ENCODE measurements at regions not wholly inside any gene's neighbourhood (a gene's known extent, or its start where the extent isn't known, plus 50 kb on each side); places are given as distances from the start of the nearest gene placed in this dataset.
"Not testable (repeated sequence)": the region's sequence is repeated elsewhere in the genome, so short reads cannot be mapped to it uniquely, and the experiment has no call there.

DNA sequence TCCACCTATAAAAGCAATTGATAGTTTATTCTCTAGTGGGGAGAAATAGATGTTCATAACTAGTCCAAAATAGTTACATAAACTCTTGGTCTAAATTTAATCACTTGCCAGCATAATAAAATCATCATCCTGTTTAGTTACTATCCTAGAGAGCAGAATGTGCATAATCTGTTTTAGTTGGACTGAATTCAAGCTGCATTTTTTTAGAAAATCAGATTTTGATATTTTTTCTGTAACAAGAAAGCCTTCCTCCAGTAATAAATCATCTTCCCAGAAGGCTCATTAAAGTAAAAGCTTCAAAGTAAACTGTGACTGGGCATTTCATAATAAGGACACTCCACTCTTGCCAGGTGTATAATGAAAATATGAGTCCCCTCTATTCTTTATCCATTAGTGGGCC is 453.1 kb downstream of the TRAM1L1 start:
- Histone ChIP-seq H3K4me1 (no peaks in the 10 kb centered on the region), H3K36me3 (ENCODE audit: low read depth, missing control alignments) (no peaks in the 10 kb centered on the region), H3K27me3 (no peaks in the 10 kb centered on the region), H3K27ac (no peak overlapping the region), H3K9me3 (no peaks in the 10 kb centered on the region), H3K4me3 (no peak overlapping the region)
- intact Hi-C loops (cut with DNase I; ENCODE audit: low total_unique reads) = no loop called here
- no peak for DNase-seq
- TF ChIP-seq, protein P1, sequence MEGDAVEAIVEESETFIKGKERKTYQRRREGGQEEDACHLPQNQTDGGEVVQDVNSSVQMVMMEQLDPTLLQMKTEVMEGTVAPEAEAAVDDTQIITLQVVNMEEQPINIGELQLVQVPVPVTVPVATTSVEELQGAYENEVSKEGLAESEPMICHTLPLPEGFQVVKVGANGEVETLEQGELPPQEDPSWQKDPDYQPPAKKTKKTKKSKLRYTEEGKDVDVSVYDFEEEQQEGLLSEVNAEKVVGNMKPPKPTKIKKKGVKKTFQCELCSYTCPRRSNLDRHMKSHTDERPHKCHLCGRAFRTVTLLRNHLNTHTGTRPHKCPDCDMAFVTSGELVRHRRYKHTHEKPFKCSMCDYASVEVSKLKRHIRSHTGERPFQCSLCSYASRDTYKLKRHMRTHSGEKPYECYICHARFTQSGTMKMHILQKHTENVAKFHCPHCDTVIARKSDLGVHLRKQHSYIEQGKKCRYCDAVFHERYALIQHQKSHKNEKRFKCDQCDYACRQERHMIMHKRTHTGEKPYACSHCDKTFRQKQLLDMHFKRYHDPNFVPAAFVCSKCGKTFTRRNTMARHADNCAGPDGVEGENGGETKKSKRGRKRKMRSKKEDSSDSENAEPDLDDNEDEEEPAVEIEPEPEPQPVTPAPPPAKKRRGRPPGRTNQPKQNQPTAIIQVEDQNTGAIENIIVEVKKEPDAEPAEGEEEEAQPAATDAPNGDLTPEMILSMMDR (IDR thresholded peaks at IDR 0.05) = no peak
- no peak for TF ChIP-seq POLR2A (IDR thresholded peaks at IDR 0.05)

DNA sequence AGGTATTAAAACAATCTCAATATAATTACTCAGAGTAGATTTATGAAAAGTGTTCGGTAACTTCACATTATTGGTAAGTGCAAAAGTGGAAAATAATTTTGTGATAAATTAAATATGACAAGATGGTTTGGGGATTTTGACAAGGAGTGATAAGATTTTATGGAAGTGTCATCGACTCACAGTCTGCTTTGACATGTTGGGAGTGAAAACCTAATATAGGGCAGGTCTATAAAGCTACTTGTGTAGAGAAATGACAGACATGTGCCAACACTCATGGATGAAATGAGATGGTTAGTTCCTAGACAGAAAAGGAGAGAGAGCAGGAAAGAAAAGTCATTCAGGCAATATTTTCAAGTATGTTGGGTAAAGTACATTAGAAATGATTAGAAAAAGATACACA is 456.8 kb downstream of the TRAM1L1 start:
- no peaks in the 10 kb centered on the region for H3K36me3 ChIP-seq (ENCODE audit: low read depth, missing control alignments)
- no peaks in the 10 kb centered on the region for H3K27me3 ChIP-seq
- H3K4me1 ChIP-seq = no peaks in the 10 kb centered on the region
- H3K9me3 ChIP-seq = no peaks in the 10 kb centered on the region
- H3K27ac ChIP-seq = no peak overlapping the region
- no peak overlapping the region for H3K4me3 ChIP-seq
- intact Hi-C loops (cut with DNase I; ENCODE audit: low total_unique reads) = no loop called here
- no peak for DNase-seq
- WGBS, 2 donors = 71 to 84% methylated on average over 2 of the region's 2 CpGs
- TF ChIP-seq, protein P1 (IDR thresholded peaks at IDR 0.05) = no peak
- no peak for TF ChIP-seq POLR2A (IDR thresholded peaks at IDR 0.05)

DNA sequence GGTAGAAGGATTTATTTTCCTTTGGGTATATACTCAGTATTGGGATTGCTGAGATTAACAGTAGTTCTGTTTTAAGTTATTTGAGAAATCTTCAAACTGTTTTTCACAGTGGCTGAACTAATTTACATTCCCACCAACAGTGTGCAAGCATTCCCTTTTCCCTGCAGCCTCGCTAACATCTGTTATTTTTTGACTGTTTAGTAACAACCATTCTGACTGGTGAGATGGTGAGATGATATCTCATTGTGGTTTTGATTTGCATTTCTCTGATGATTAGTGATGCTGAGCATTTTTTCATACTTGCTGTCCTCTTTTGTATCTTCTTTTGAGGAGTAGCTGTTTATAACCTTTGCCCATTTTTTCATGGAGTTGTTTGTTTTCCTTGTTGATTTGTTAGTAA is 457.8 kb downstream of the TRAM1L1 start:
- intact Hi-C loops (cut with DNase I; ENCODE audit: low total_unique reads) = no loop called here
- WGBS, 2 donors = 52 to 75% methylated on average over 1 of the region's 1 CpG
- no peak for TF ChIP-seq POLR2A (IDR thresholded peaks at IDR 0.05)
- no peak overlapping the region for H3K27ac ChIP-seq
- H3K4me3 ChIP-seq = no peak overlapping the region
- H3K4me1 ChIP-seq = no peaks in the 10 kb centered on the region
- DNase-seq = no peak
- no peaks in the 10 kb centered on the region for H3K9me3 ChIP-seq
- H3K36me3 ChIP-seq (ENCODE audit: low read depth, missing control alignments) = no peaks in the 10 kb centered on the region
- no peaks in the 10 kb centered on the region for H3K27me3 ChIP-seq

DNA sequence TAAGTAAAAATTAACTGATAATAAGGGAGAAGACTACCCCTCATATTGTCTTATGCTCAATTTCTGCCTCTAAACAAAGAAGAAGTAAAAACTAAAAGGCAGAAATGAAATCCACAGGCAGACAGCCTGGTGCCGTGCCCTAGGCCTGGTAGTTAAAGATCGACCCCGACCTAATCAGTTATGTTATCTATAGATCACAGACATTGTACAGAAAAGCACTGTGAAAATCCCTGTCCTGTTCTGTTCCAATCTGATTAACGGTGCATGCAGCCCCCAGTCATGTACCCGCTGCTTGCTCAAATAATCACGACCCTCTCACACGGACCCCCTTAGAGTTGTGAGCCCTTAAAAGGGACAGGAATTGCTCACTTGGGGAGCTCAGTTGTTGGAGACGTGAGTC is 465.9 kb downstream of the TRAM1L1 start:
- DNase-seq; H3K4me1 ChIP-seq; H3K27me3 ChIP-seq; H3K9me3 ChIP-seq; H3K36me3 ChIP-seq (ENCODE audit: low read depth, missing control alignments); H3K4me3 ChIP-seq; intact Hi-C loops (cut with DNase I; ENCODE audit: low total_unique reads); H3K27ac ChIP-seq: not testable (repeated sequence)
- 49 to 61% methylated on average over 8 of the region's 8 CpGs for WGBS, 2 donors

DNA sequence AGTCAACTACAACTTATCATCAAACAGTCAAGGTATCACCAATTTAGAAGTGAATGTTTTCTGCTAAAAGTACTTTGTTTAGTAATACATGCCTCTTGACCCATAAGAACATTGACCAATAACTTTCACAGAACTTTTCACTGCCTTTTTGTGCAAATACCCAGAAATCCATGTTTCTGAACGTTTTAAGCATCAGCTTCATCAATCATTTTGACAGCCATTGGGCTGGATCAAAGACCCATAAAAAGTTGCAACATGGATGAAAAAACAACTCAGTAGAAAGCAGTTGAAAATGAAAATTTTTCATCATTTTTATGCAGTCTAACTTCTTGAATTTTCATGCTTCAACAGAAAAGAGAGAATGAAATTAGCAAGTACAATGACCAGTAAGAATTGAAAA is 466.7 kb downstream of the TRAM1L1 start:
- intact Hi-C loops (cut with DNase I; ENCODE audit: low total_unique reads) = no loop called here
- no peaks in the 10 kb centered on the region for H3K9me3 ChIP-seq
- H3K4me3 ChIP-seq = no peak overlapping the region
- no peak for DNase-seq
- 26 to 46% methylated on average over 1 of the region's 1 CpG for WGBS, 2 donors
- no peak overlapping the region for H3K27ac ChIP-seq
- H3K36me3 ChIP-seq (ENCODE audit: low read depth, missing control alignments) = no peaks in the 10 kb centered on the region
- no peaks in the 10 kb centered on the region for H3K4me1 ChIP-seq
- H3K27me3 ChIP-seq = no peaks in the 10 kb centered on the region
- no peak for TF ChIP-seq POLR2A (IDR thresholded peaks at IDR 0.05)
- TF ChIP-seq, protein P1 (IDR thresholded peaks at IDR 0.05) = no peak

DNA sequence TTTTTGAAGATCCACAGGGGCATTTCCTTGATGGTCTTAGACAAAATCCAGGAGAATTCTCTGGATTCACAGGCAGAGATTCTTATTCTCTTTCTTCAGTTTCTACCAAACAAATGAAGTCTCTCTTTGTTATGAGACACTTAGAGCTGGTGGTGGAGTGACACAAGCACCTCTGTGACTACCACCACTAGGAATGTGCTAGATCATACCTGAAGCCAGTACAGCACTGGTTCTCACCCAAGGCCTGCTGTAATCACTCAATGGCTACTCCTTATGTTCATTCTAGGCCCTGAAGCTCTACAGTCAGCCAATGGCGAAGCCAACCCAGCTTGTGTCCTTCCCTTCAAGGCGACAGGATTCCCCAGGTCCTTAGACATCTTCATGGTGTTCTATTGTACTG is 482.3 kb downstream of the TRAM1L1 start:
- Histone ChIP-seq H3K27me3 (no peaks in the 10 kb centered on the region), H3K4me1 (no peaks in the 10 kb centered on the region), H3K36me3 (ENCODE audit: low read depth, missing control alignments) (no peaks in the 10 kb centered on the region), H3K27ac (no peak overlapping the region), H3K4me3 (no peak overlapping the region), H3K9me3 (no peaks in the 10 kb centered on the region)
- WGBS, 2 donors = 50 to 53% methylated on average over 2 of the region's 2 CpGs
- no peak for TF ChIP-seq POLR2A (IDR thresholded peaks at IDR 0.05)
- TF ChIP-seq, protein P1 (IDR thresholded peaks at IDR 0.05) = no peak
- intact Hi-C loops (cut with DNase I; ENCODE audit: low total_unique reads) = no loop called here
- DNase-seq = no peak
